ENCODE measurements at regions not wholly inside any gene's neighbourhood (a gene's known extent, or its start where the extent isn't known, plus 50 kb on each side); places are given as distances from the start of the nearest gene placed in this dataset.
"Not testable (repeated sequence)": the region's sequence is repeated elsewhere in the genome, so short reads cannot be mapped to it uniquely, and the experiment has no call there.

GRCh38 chr7:19362099-19362498, 216.9 kb upstream of the FERD3L start:
- 100% methylated on average over 1 to 2 of the region's 2 CpGs for WGBS, 2 donors (ENCODE audit: low coverage in 1 of 2)
- TF ChIP-seq, protein P1, sequence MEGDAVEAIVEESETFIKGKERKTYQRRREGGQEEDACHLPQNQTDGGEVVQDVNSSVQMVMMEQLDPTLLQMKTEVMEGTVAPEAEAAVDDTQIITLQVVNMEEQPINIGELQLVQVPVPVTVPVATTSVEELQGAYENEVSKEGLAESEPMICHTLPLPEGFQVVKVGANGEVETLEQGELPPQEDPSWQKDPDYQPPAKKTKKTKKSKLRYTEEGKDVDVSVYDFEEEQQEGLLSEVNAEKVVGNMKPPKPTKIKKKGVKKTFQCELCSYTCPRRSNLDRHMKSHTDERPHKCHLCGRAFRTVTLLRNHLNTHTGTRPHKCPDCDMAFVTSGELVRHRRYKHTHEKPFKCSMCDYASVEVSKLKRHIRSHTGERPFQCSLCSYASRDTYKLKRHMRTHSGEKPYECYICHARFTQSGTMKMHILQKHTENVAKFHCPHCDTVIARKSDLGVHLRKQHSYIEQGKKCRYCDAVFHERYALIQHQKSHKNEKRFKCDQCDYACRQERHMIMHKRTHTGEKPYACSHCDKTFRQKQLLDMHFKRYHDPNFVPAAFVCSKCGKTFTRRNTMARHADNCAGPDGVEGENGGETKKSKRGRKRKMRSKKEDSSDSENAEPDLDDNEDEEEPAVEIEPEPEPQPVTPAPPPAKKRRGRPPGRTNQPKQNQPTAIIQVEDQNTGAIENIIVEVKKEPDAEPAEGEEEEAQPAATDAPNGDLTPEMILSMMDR (IDR thresholded peaks at IDR 0.05) = no peak
- TF ChIP-seq EP300 (IDR thresholded peaks at IDR 0.05) (no peak), POLR2A (IDR thresholded peaks at IDR 0.05) (no peak), POLR2AphosphoS5 (IDR thresholded peaks at IDR 0.05) (no peak)
- no peaks in the 10 kb centered on the region for H3K36me3 ChIP-seq
- no peak overlapping the region for H3K4me3 ChIP-seq
- H3K4me1 ChIP-seq = no peaks in the 10 kb centered on the region
- no peaks in the 10 kb centered on the region for H3K9me3 ChIP-seq
- H3K27ac ChIP-seq = no peak overlapping the region
- H3K27me3 ChIP-seq = no peaks in the 10 kb centered on the region
- no peak for ATAC-seq

DNA sequence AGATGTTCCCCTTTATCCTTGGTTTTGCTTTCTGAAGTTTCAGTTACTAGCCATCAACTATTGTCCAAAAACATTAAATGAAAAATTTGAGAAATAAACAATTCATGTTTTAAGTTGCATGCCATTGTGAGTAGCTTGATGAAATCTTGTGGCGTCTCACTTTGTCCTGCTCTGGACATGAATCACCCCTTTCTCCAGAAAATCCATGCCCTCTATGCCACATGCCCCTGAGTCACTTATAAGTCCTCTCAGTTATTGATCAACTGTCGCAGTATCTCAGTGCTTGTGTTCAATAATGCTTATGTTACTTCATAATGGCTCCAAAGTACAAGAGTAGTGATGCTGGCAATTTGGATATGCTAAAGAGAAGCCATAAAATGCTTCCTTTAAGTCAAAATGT, 208.0 kb upstream of the FERD3L start:
- H3K36me3 ChIP-seq = no peaks in the 10 kb centered on the region
- H3K27ac ChIP-seq = no peak overlapping the region
- ATAC-seq = no peak
- WGBS, 2 donors (ENCODE audit: low coverage in 1 of 2) = 92 to 100% methylated on average over 2 of the region's 2 CpGs
- H3K4me3 ChIP-seq = no peak overlapping the region
- H3K4me1 ChIP-seq = no peaks in the 10 kb centered on the region
- H3K9me3 ChIP-seq = no peaks in the 10 kb centered on the region
- no peaks in the 10 kb centered on the region for H3K27me3 ChIP-seq
- TF ChIP-seq, protein P1 (IDR thresholded peaks at IDR 0.05) = no peak
- TF ChIP-seq EP300 (IDR thresholded peaks at IDR 0.05) = no peak
- TF ChIP-seq POLR2A (IDR thresholded peaks at IDR 0.05) = no peak
- no peak for TF ChIP-seq POLR2AphosphoS5 (IDR thresholded peaks at IDR 0.05)

DNA sequence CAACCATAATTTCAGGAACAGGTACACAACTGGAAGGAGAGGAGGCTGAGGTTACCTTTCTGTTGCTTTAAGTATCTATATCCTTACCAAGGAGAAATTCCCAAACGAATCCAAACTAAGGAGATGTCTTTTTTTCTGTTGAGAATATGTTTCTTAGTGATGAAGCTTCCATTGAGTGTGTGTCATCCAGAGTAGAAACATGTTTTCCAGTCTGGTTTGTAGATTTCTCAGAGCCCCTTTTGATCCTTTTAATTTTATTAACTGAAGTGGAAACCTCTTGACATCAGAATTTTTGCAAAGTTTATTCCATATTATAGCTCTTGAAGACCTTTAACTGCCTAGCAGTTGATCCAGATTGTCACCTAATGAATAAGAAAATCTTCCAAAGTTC, 207.1 kb upstream of the FERD3L start:
- Histone ChIP-seq H3K4me1 (no peaks in the 10 kb centered on the region), H3K36me3 (no peaks in the 10 kb centered on the region), H3K9me3 (no peaks in the 10 kb centered on the region), H3K4me3 (no peak overlapping the region), H3K27me3 (no peaks in the 10 kb centered on the region), H3K27ac (no peak overlapping the region)
- TF ChIP-seq POLR2A (IDR thresholded peaks at IDR 0.05) (no peak), POLR2AphosphoS5 (IDR thresholded peaks at IDR 0.05) (no peak), EP300 (IDR thresholded peaks at IDR 0.05) (no peak)
- TF ChIP-seq, protein P1 (IDR thresholded peaks at IDR 0.05) = no peak
- no peak for ATAC-seq
- 10 to 40% methylated on average over 1 of the region's 1 CpG for WGBS, 2 donors (ENCODE audit: low coverage in 1 of 2)

DNA sequence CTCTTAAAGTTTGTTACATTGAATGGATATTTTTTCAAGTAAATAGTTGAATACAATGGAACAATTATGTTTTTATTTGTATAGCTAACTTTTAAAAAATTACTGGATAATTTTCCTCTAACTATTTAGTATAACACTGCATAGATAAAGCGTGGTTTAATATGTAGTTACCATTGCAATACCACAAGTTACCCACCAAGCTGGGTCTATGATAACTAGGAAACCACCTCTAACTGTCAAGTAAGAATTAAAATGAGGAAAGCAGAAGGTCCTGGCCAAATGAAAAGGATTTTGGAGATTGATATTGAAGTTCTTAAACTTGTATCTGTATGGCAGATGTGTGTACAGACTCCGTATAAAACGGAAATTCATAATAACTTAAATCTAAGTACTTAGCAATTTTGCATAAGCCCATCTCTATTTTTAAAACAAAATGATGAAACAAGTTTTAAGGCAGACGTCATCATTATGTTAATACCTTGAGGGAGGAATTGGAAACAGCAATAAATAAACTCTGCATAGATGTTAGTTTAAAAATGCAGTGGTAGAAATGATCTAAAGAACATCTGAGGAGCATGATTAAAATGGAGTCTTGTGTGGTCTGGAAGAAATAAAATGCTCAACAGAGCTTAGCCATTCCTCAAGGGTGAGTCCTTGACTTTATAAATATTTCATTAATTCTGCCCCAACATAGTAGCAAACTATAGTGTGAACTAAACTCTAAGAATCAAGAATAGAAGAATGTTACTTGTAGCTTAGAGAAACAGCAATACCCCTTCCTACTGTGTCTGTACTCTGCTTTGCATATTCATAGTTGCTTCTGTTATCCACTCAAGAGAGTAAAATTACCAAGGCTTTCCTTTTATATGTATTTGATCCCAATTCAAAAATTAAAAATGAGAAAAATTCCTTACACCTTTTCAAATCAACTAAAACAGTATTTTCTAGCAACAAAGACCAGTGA, 206.4 kb upstream of the FERD3L start:
- no peaks in the 10 kb centered on the region for H3K36me3 ChIP-seq
- H3K27ac ChIP-seq = no peak overlapping the region
- H3K4me1 ChIP-seq = no peaks in the 10 kb centered on the region
- no peaks in the 10 kb centered on the region for H3K27me3 ChIP-seq
- no peak for ATAC-seq
- 62 to 75% methylated on average over 4 of the region's 4 CpGs for WGBS, 2 donors (ENCODE audit: low coverage in 1 of 2)
- TF ChIP-seq, protein P1 (IDR thresholded peaks at IDR 0.05) = no peak
- TF ChIP-seq POLR2AphosphoS5 (IDR thresholded peaks at IDR 0.05) = no peak
- TF ChIP-seq POLR2A (IDR thresholded peaks at IDR 0.05) = no peak
- TF ChIP-seq EP300 (IDR thresholded peaks at IDR 0.05) = no peak
- no peaks in the 10 kb centered on the region for H3K9me3 ChIP-seq
- no peak overlapping the region for H3K4me3 ChIP-seq

DNA sequence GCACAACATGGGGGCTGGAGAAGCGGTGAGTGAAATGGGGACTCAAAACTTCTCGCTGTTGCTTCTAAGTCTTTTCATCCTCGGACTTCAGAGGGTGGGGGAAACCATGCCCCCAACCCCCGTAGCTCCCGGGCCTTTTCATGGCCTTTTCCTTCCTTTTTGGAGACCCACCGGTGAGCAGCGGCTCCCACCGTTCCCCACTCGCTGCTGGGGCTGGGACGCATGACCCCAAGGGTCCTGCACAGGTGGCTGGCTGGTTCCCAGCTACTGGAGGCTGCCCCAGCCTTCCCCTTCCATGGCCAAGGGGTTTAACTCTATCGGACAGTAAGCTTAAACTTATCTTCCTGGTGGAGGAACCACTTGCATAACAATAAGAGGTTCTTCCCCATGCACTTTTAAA, 194.3 kb upstream of the FERD3L start:
- WGBS, 2 donors (ENCODE audit: low coverage in 1 of 2) = 86 to 100% methylated on average over 3 to 5 of the region's 11 CpGs
- H3K27ac ChIP-seq = no peak overlapping the region
- H3K9me3 ChIP-seq = no peaks in the 10 kb centered on the region
- ATAC-seq = no peak
- no peak overlapping the region for H3K4me3 ChIP-seq
- TF ChIP-seq EP300 (IDR thresholded peaks at IDR 0.05) (no peak), POLR2AphosphoS5 (IDR thresholded peaks at IDR 0.05) (no peak), POLR2A (IDR thresholded peaks at IDR 0.05) (no peak)
- TF ChIP-seq, protein P1 (IDR thresholded peaks at IDR 0.05) = no peak
- H3K4me1 ChIP-seq = no peaks in the 10 kb centered on the region
- H3K36me3 ChIP-seq = no peaks in the 10 kb centered on the region
- no peaks in the 10 kb centered on the region for H3K27me3 ChIP-seq

DNA sequence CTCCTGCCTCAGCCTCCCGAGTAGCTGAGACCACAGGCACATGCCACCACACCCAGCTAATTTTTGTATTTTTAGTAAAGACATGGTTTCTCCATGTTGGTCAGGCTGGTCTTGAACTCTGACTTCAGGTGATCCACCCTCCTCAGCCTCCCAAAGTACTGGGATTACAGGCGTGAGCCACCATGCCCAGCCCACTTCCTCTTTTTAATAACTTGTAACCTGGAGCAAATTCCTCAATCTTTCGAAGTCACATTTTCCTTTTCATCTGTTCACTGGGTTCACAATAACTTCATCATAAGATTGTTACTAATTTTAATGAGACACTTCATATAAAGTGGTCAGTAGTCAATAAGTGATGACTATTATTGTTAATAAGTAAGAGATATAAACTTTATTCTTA, 193.3 kb upstream of the FERD3L start:
- not testable (repeated sequence) for H3K36me3 ChIP-seq, H3K9me3 ChIP-seq, H3K4me3 ChIP-seq, ATAC-seq, H3K27ac ChIP-seq, H3K4me1 ChIP-seq, H3K27me3 ChIP-seq
- 75 to 100% methylated on average over 2 of the region's 3 CpGs for WGBS, 2 donors (ENCODE audit: low coverage in 1 of 2)

All from gastroesophageal sphincter (tissue), 4 donors.